Mesothelial cell of epicardium (in vitro differentiated cells): ENCODE measurements at regions not wholly inside any gene's neighbourhood (a gene's known extent, or its start where the extent isn't known, plus 50 kb on each side); places are given as distances from the start of the nearest gene placed in this dataset.

Source experiments
- DNase-seq, 2 experiments: peaks; one replicate each; pipeline ENCODE4 v3.0.0; 2021; ENCODE audit warnings: low spot score in 2 of 2; ENCODE audit not compliant: unreplicated experiment in 2 of 2
- H3K27ac Mint-ChIP-seq: 2 replicates; pipeline ENCODE4 v1.8.0; 2021; ENCODE audit warnings: mixed read lengths
- H3K27me3 Mint-ChIP-seq: 2 replicates; pipeline ENCODE4 v1.8.0; 2021; ENCODE audit warnings: low read depth, mixed read lengths
- H3K36me3 Mint-ChIP-seq: 2 replicates; pipeline ENCODE4 v1.8.0; 2021; ENCODE audit warnings: mixed read lengths
- H3K4me1 Mint-ChIP-seq: 2 replicates; pipeline ENCODE4 v1.8.0; 2021; ENCODE audit warnings: mixed read lengths
- H3K4me3 Mint-ChIP-seq: 2 replicates; pipeline ENCODE4 v1.8.0; 2021; ENCODE audit warnings: mild to moderate bottlenecking, moderate library complexity, mixed read lengths
- H3K9me3 Mint-ChIP-seq: 2 replicates; pipeline ENCODE4 v1.8.0; 2021; ENCODE audit warnings: mixed read lengths
- TF ChIP-seq, protein P1 (sequence below): fragments of 200-600 bp; sonication (generic); IDR thresholded peaks from one replicate; pipeline ENCODE4 v1.5.0; 2021; ENCODE audit warnings: antibody characterized with exemption; ENCODE audit not compliant: unreplicated experiment

- no peaks in the 10 kb centered on the region for H3K27me3 Mint-ChIP-seq
Measured at GRCh38 chr12:105930557-105931503, 207.9 kb downstream of the NUAK1 start.

GRCh38 chr12:105931762-105932570 is 206.8 kb downstream of the NUAK1 start:
- Mint-ChIP-seq H3K27me3 (no peaks in the 10 kb centered on the region), H3K9me3 (peaks cover 11% of the 10 kb centered on the region), H3K4me1 (peaks cover 37% of the 10 kb centered on the region), H3K27ac (no peak overlapping the region), H3K36me3 (peaks cover 3% of the 10 kb centered on the region), H3K4me3 (no peak overlapping the region)
- no peak for DNase-seq
- TF ChIP-seq, protein P1, sequence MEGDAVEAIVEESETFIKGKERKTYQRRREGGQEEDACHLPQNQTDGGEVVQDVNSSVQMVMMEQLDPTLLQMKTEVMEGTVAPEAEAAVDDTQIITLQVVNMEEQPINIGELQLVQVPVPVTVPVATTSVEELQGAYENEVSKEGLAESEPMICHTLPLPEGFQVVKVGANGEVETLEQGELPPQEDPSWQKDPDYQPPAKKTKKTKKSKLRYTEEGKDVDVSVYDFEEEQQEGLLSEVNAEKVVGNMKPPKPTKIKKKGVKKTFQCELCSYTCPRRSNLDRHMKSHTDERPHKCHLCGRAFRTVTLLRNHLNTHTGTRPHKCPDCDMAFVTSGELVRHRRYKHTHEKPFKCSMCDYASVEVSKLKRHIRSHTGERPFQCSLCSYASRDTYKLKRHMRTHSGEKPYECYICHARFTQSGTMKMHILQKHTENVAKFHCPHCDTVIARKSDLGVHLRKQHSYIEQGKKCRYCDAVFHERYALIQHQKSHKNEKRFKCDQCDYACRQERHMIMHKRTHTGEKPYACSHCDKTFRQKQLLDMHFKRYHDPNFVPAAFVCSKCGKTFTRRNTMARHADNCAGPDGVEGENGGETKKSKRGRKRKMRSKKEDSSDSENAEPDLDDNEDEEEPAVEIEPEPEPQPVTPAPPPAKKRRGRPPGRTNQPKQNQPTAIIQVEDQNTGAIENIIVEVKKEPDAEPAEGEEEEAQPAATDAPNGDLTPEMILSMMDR, result no peak

More at GRCh38 chr12:105930557-105931503, 207.9 kb downstream of the NUAK1 start:
- no peak for DNase-seq
- H3K9me3 Mint-ChIP-seq, result peaks cover 15% of the 10 kb centered on the region
- no peak overlapping the region for H3K4me3 Mint-ChIP-seq
- TF ChIP-seq, protein P1, result no peak
- peaks cover 3% of the 10 kb centered on the region for H3K36me3 Mint-ChIP-seq
- H3K27ac Mint-ChIP-seq, result peak overlapping the region; percentile 49
- H3K4me1 Mint-ChIP-seq, result peaks cover 46% of the 10 kb centered on the region

DNA sequence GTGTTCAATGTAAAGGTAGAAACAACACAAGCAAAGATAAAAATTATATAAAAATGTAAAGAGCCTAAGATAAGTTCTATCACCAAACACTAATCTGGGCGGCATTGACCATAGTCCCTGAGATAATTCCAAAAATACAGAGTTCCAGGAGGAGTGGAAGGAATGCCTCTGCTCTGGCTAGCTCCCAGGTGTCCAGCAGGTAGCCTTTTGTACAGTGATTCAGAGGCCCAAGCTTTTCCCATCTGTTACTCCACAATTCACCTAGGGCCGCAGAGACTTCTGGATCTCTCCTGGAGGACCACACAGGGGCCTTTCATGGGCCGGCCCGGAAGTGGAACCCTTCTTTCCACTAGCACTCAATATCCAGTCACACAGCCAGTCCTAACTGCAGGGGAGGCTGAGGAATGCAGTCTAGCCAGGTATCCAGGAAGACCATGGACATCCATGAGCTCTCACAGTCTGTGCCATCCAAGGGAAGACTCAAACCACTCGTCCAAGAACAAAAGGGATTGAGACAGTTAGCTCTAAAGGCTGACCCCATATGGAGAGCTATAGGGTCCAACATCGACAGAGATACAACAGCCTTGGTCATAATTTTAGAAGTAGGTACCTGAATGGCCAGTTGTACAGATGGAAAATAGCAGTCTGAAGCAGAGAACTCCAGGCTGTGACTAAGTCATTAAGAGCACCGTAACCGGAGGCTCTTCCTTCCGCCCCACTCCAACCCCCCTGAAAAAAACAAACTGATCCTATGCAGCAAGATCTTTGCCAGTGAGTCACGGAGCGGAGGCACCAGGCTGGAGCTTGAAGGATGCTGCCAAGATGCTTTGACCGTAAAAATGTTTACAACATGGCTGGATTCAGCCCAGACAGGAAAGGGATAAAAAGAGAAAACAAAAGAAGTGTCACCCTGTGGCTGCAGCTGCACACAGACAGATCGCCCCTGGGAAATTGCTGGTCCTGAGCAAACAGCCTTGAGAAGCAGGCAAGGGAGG is 204.8 kb downstream of the NUAK1 start:
- Mint-ChIP-seq H3K4me3 (no peak overlapping the region), H3K27me3 (no peaks in the 10 kb centered on the region), H3K27ac (no peak overlapping the region), H3K4me1 (peaks cover 44% of the 10 kb centered on the region), H3K9me3 (no peaks in the 10 kb centered on the region), H3K36me3 (no peaks in the 10 kb centered on the region)
- TF ChIP-seq, protein P1, result no peak
- DNase-seq, result no peak

DNA sequence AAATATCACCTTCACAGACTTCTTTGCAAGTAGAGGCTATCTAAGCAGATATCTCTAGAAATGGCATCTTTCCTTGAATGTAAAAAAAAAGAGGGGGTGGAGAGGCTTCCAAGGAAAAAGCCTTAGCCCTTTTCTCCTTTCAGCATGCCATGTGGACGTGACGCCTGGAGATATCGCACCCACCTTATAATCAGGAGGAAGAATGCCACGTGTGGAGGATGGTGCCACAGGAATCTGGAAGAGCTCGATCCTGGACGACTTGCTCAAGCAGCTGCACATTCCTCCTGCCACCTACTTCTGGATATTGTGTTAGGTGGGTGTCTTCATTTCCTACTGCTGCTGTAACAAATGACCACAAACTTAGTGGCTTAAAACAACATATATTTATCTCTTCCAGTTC is 203.6 kb downstream of the NUAK1 start:
- Mint-ChIP-seq H3K27ac (no peak overlapping the region), H3K9me3 (no peaks in the 10 kb centered on the region), H3K36me3 (no peaks in the 10 kb centered on the region), H3K27me3 (no peaks in the 10 kb centered on the region), H3K4me1 (peaks cover 46% of the 10 kb centered on the region), H3K4me3 (no peak overlapping the region)
- TF ChIP-seq, protein P1, result no peak
- no peak for DNase-seq

GRCh38 chr12:105935981-105936380 is 202.8 kb downstream of the NUAK1 start:
- H3K4me1 Mint-ChIP-seq, result peaks cover 39% of the 10 kb centered on the region
- H3K27ac Mint-ChIP-seq, result no peak overlapping the region
- H3K27me3 Mint-ChIP-seq, result no peaks in the 10 kb centered on the region
- no peak overlapping the region for H3K4me3 Mint-ChIP-seq
- no peaks in the 10 kb centered on the region for H3K36me3 Mint-ChIP-seq
- no peaks in the 10 kb centered on the region for H3K9me3 Mint-ChIP-seq
- DNase-seq, result no peak
- TF ChIP-seq, protein P1, result no peak
